Calu3 (cell line): ENCODE measurements at regions not wholly inside any gene's neighbourhood (a gene's known extent, or its start where the extent isn't known, plus 50 kb on each side); places are given as distances from the start of the nearest gene placed in this dataset.

ENCODE experiments used
- BruUV-seq: library from RNA; stranded (reverse); fragments of 400-500 nt; replicated peaks from 2 replicates; lab custom pipeline; 2021; lab: Mats Ljungman, UMichigan
- CTCF ChIA-PET: fragments of 300-600 bp; sonication (Branson Sonifier 250); formaldehyde crosslinking; loops from one replicate; lab custom pipeline; 2022; ENCODE audit warnings: antibody characterized with exemption; lab: Charles Lee
- DNase-seq: peaks from one replicate; pipeline ENCODE4 v3.0.0; 2022
- H3K27ac Mint-ChIP-seq: one replicate; pipeline ENCODE4 v1.8.0; 2022; ENCODE audit warnings: mixed read lengths; ENCODE audit not compliant: unreplicated experiment
- H3K27me3 Mint-ChIP-seq: one replicate; pipeline ENCODE4 v1.8.0; 2022; ENCODE audit warnings: mixed read lengths; ENCODE audit not compliant: unreplicated experiment
- H3K36me3 Mint-ChIP-seq: one replicate; pipeline ENCODE4 v1.8.0; 2022; ENCODE audit warnings: mild to moderate bottlenecking, moderate library complexity, mixed read lengths; ENCODE audit not compliant: insufficient read depth, unreplicated experiment
- H3K4me1 Mint-ChIP-seq: one replicate; pipeline ENCODE4 v1.8.0; 2022; ENCODE audit warnings: mild to moderate bottlenecking, low read depth, mixed read lengths; ENCODE audit not compliant: unreplicated experiment
- H3K4me3 Mint-ChIP-seq: one replicate; pipeline ENCODE4 v1.8.0; 2022; ENCODE audit warnings: mild to moderate bottlenecking, low read depth, moderate library complexity, mixed read lengths; ENCODE audit not compliant: unreplicated experiment
- H3K9me3 Mint-ChIP-seq: one replicate; pipeline ENCODE4 v1.8.0; 2022; ENCODE audit warnings: low read depth, mixed read lengths; ENCODE audit not compliant: unreplicated experiment
- CTCF ChIP-seq: fragments of 200-600 bp; IDR thresholded peaks from one replicate; pipeline ENCODE4 v1.8.0; 2022; ENCODE audit warnings: antibody characterized with exemption; ENCODE audit not compliant: unreplicated experiment
- intact Hi-C: fragments of 100-400 bp; cut with micrococcal nuclease; formaldehyde crosslinking; loops from one replicate; pipeline ENCODE4 v1.10.0; 2022; ENCODE audit not compliant: unreplicated experiment

DNA sequence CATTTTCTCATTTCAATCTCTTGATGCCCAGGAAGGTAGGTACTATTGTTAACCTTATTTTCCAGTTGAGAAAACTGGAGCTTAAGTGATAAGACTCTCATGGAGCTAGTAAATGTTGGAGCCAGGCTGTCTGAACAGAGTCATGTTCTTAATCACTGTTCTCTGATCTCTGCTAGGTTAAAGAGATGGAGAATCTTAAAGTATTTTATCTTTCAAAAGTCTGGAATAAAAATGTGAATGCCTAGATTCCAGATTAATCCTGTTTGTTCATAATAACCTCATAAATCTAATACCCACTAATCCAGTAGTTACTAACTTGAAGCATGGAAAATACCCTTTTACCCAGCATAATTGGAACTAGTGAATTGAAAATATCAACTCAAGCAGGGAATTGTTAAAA is 341.0 kb upstream of the RGS6 start:
- Mint-ChIP-seq H3K27ac (no peak overlapping the region), H3K9me3 (no peaks in the 10 kb centered on the region), H3K4me3 (no peak overlapping the region), H3K4me1 (no peaks in the 10 kb centered on the region), H3K36me3 (no peaks in the 10 kb centered on the region), H3K27me3 (no peaks in the 10 kb centered on the region)
- BruUV-seq: no TSS peak
- CTCF ChIA-PET: interaction anchor here (0.7 kb wide), 1 partner anchor 15 kb away, joined by 7 read pairs; no protein-coding TSS in a partner anchor
- intact Hi-C loops: no loop called here
- no peak for TF ChIP-seq CTCF
- DNase-seq: no peak

- no peaks in the 10 kb centered on the region for H3K27me3 Mint-ChIP-seq
- peak overlapping the region; percentile 27 for H3K27ac Mint-ChIP-seq
- no TSS peak for BruUV-seq
- no peak overlapping the region for H3K4me3 Mint-ChIP-seq
- no peaks in the 10 kb centered on the region for H3K4me1 Mint-ChIP-seq
- no peaks in the 10 kb centered on the region for H3K36me3 Mint-ChIP-seq
- peak; percentile 18 for DNase-seq
- no peak for TF ChIP-seq CTCF
- no peaks in the 10 kb centered on the region for H3K9me3 Mint-ChIP-seq
- CTCF ChIA-PET: interaction anchor here (0.5 to 1.2 kb wide), 6 partner anchors 15 to 489 kb away, joined by 3 to 7 read pairs (median 3); no protein-coding TSS in a partner anchor
- intact Hi-C loops: no loop called here
These were observed 340.3 kb upstream of the RGS6 start for GRCh38 chr14:71591929-71592328.

GRCh38 chr14:71592361-71592760 is 339.9 kb upstream of the RGS6 start:
- Mint-ChIP-seq H3K36me3 (no peaks in the 10 kb centered on the region), H3K27ac (no peak overlapping the region), H3K27me3 (no peaks in the 10 kb centered on the region), H3K4me1 (no peaks in the 10 kb centered on the region), H3K4me3 (no peak overlapping the region), H3K9me3 (no peaks in the 10 kb centered on the region)
- no TSS peak for BruUV-seq
- DNase-seq: peak; percentile 45
- CTCF ChIA-PET: interaction anchor here (0.6 to 1.2 kb wide), 3 partner anchors 37 to 489 kb away, joined by 3 to 4 read pairs (median 3); no protein-coding TSS in a partner anchor
- no peak for TF ChIP-seq CTCF
- intact Hi-C loops: no loop called here

- H3K36me3 Mint-ChIP-seq: no peaks in the 10 kb centered on the region
- peaks cover 6% of the 10 kb centered on the region for H3K4me1 Mint-ChIP-seq
- no peak for TF ChIP-seq CTCF
- CTCF ChIA-PET: no interaction called here
- H3K4me3 Mint-ChIP-seq: no peak overlapping the region
- no peak for DNase-seq
- H3K9me3 Mint-ChIP-seq: no peaks in the 10 kb centered on the region
- H3K27ac Mint-ChIP-seq: no peak overlapping the region
- no peaks in the 10 kb centered on the region for H3K27me3 Mint-ChIP-seq
- BruUV-seq: no TSS peak
- intact Hi-C loops: no loop called here
These were observed 338.3 kb upstream of the RGS6 start for GRCh38 chr14:71593966-71594365.
